Suppressor macrophage treated with lipopolysaccharide for 1 hour (primary cell): ENCODE measurements at regions not wholly inside any gene's neighbourhood (a gene's known extent, or its start where the extent isn't known, plus 50 kb on each side); places are given as distances from the start of the nearest gene placed in this dataset.

Experiments used
- DNase-seq, 3 donors: peaks; one replicate each; pipeline ENCODE4 v3.0.0-alpha.2; 2020 to 2022

DNA sequence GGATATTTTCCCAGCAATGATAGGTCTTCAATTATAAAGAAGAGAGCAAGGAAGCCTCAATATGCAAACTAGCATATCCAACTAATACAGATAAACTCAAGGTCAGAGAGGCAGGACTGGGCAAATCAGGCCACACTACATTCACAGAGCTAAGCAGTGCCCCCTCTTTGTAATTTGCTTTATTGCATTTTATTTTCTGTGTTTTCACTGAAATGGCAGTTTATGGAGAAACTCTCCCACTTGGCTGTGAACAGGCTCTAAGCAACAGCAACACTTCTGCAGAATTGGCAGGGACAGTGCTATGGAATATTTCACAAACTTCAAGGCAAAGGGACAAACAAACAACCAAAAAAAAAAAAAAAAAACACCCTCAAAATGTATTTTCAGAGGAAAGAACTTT, 93.4 kb upstream of the SOD1 start:
- DNase-seq, result peak in 2 of 3 donors; percentile 10 to 16

- DNase-seq, result no peak
Observed at GRCh38 chr21:31564439-31564838, 95.1 kb upstream of the SOD1 start.

DNA sequence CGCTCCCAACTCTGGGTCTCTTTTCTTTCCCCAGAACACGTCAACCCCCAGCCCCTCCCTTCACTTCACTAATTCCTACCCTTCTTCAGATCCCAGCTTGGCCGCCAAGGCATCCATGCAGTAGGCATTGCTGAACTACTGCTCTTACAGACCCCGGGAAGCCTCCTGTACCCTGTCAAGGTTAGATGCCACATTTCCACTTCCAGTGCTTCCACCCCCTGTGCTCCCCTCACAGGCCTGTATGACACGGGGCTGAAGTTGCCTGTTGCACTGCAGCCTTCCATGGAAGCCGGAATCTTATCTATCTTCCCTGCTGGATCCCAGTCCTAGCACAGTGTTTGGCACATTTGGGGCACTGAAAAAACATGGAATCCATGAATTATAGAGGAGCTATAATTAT, 99.0 kb upstream of the SOD1 start:
- DNase-seq, result no peak

GRCh38 chr21:31559368-31560119, 99.9 kb upstream of the SOD1 start:
- DNase-seq, result peak; percentile 74 to 90 (median 87)

- peak; percentile 90 to 95 (median 91) for DNase-seq
Observed at GRCh38 chr21:31558962-31559367, 100.5 kb upstream of the SOD1 start.

- peak in 1 of 3 donors; percentile 20 for DNase-seq
Observed at GRCh38 chr21:31558189-31558961, 101.1 kb upstream of the SOD1 start.

- DNase-seq, result peak in 1 of 3 donors; percentile 7
Observed at GRCh38 chr21:31557421-31558188, 101.9 kb upstream of the SOD1 start.

GRCh38 chr21:31556662-31557061, 102.8 kb upstream of the SOD1 start:
- no peak for DNase-seq

DNA sequence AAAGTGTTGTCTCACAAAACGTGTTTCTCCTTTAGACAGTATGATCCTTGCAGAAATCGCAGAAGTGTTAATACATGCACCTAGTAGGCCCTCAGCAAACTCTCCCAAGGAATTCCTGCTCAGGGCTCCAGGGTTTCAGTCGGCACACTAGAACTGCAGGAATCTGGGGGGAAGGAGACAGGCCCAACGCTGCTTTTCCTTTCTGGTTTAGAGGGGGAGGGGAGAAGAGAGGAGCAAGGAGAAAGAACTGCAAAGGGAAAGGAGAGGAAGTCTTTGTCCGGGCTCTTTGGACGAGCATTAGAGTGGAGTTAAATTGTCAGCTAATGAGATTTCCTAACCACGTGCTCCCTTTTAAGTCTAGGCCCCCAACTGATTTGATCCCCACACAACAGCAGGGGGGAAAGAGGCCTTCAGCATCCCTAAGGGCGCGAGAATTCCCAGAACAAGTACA, 103.7 kb upstream of the SOD1 start:
- DNase-seq, result no peak

- DNase-seq, result peak; percentile 20 to 64 (median 51)
Observed at GRCh38 chr21:31554511-31555022, 104.9 kb upstream of the SOD1 start.

GRCh38 chr21:31553926-31554325, 105.6 kb upstream of the SOD1 start:
- no peak for DNase-seq

GRCh38 chr21:31553461-31553860, 106.0 kb upstream of the SOD1 start:
- DNase-seq, result no peak

GRCh38 chr21:31552826-31553225, 106.7 kb upstream of the SOD1 start:
- DNase-seq, result no peak

GRCh38 chr21:31550070-31550469, 109.4 kb upstream of the SOD1 start:
- no peak for DNase-seq

DNA sequence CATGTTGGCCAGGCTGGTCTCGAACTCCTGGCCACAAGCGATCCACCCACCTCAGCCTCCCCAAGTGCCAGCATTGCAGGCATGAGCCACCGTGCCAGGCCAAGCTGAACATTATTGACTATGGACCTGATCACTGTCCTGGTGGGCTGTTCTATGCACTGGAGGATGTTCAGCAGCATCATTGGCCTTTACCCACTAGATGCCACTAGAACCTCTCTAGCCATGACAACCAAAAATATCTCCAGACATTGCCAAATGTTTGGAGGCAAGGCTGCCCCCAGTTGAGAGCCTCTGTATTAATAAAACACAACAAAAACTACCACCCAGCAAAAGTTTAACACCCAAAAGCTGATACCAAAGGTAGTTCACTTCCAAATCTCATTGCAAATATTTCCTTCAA, 110.8 kb upstream of the SOD1 start:
- DNase-seq, result no peak

- DNase-seq, result no peak
Observed at GRCh38 chr21:31546443-31547170, 112.9 kb upstream of the SOD1 start.

DNA sequence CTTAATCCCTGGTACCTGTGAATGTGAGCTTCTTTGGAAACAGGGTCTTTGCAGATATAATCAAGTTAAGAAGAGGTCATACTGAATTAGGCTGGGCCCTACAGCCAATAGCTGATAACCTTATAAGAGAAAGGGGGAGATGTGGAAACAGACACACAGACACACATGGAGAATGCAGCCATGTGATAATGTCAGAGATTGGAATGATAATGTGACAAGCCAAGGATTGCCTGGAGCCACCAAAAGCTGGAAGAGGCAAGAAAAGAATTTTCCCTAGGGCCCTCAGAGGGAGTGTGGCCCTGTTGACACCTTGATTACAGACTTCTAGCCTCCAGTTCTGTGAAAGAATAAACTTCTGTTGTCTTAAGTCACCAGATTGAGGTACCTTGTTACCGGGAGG, 114.5 kb upstream of the SOD1 start:
- DNase-seq, result no peak

DNA sequence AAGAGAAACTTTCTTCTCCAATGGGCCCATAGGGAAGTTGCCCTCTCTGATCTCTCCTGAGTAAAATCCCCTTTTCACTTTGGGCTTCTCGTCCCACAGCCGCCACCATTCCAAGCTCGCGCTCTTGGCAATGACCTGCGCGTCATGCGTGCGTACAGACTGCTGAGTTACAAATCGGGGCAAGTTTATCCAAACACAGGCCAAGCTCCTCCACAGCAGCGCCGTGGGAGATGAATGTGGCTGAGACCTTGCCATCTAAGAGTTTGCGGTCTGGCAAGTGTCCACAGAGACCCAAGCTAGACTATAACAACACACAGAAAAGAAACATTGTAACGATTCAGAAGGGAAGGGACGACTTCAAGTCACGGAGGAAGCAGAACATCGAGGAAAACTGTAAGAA, 116.3 kb upstream of the SOD1 start:
- no peak for DNase-seq

DNA sequence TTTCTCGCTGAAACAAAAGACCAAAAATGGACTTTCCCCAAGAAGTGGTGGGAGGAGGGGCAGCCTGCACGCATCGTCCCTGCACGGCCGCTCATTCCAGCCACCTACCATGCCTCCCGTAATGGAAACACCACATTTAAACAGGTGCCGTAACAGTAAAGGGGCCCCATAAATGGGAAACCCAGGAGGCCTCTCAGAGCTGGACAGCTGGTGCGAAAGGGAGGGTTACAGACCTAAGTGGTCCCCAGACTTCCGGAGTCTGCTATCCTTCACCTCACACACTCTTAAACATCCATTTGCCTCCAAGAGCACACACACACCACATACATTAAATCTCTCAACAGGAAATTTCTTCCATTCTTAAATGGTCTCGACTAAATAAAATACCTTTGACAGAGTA, 120.7 kb upstream of the SOD1 start:
- no peak for DNase-seq

- no peak for DNase-seq
Observed at GRCh38 chr21:31537872-31538576, 121.5 kb upstream of the SOD1 start.

DNA sequence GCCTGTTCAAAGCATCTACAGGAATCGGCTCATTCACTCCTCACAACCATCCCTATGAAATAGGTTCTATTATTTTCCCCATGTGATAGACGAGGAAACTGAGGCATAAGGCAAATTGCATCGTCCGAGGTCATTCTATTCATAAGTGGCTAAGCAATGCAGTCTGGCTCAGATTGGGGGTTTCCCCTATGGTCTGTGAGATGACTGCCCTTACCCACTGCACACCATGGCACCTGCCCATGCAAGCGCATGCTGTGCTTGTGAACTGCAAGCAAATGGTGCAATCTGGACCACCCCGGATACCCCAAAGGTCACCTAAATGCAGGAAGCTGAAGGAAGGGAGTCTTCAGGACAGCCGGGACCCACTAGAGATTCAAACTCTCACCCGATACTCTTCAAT, 123.4 kb upstream of the SOD1 start:
- no peak for DNase-seq

GRCh38 chr21:31531967-31532366, 127.5 kb upstream of the SOD1 start:
- DNase-seq, result no peak
